NCI-H1092 treated with DMSO at 0.1 percent for 48 hours (cell line): ENCODE measurements at regions not wholly inside any gene's neighbourhood (a gene's known extent, or its start where the extent isn't known, plus 50 kb on each side); places are given as distances from the start of the nearest gene placed in this dataset.
A peak's percentile ranks its signal among the peaks of the same experiment; 100 is the strongest.
"Not testable (repeated sequence)": the region's sequence is repeated elsewhere in the genome, so short reads cannot be mapped to it uniquely, and the experiment has no call there.

Experiments
- DNase-seq: peaks from one replicate; lab custom pipeline; 2025; lab: John Stamatoyannopoulos, UW

- no peak for DNase-seq
Observed at GRCh38 chr13:73576291-73576690, 517.5 kb downstream of the KLF5 start.

- DNase-seq = no peak
Observed at GRCh38 chr13:73572824-73573223, 514.0 kb downstream of the KLF5 start.

GRCh38 chr13:73571376-73571775, 512.6 kb downstream of the KLF5 start:
- no peak for DNase-seq

GRCh38 chr13:73556902-73557301, 498.1 kb downstream of the KLF5 start:
- no peak for DNase-seq

GRCh38 chr13:73556128-73556527, 497.3 kb downstream of the KLF5 start:
- DNase-seq = no peak

- no peak for DNase-seq
Observed at GRCh38 chr13:73551736-73552135, 492.9 kb downstream of the KLF5 start.

GRCh38 chr13:73549717-73550116, 490.9 kb downstream of the KLF5 start:
- no peak for DNase-seq

GRCh38 chr13:73548449-73548848, 489.6 kb downstream of the KLF5 start:
- DNase-seq = no peak

- no peak for DNase-seq
Observed at GRCh38 chr13:73547239-73547638, 488.4 kb downstream of the KLF5 start.

GRCh38 chr13:73544175-73544574, 485.4 kb downstream of the KLF5 start:
- no peak for DNase-seq

GRCh38 chr13:73542446-73542845, 483.6 kb downstream of the KLF5 start:
- DNase-seq = no peak

- no peak for DNase-seq
Observed at GRCh38 chr13:73536865-73537264, 478.1 kb downstream of the KLF5 start.

- no peak for DNase-seq
Observed at GRCh38 chr13:73535341-73535740, 476.5 kb downstream of the KLF5 start.

GRCh38 chr13:73532987-73533510, 474.2 kb downstream of the KLF5 start:
- DNase-seq = no peak

GRCh38 chr13:73532582-73532981, 473.8 kb downstream of the KLF5 start:
- DNase-seq = no peak

GRCh38 chr13:73531014-73531413, 472.2 kb downstream of the KLF5 start:
- no peak for DNase-seq

- DNase-seq = no peak
Observed at GRCh38 chr13:73522937-73523336, 464.1 kb downstream of the KLF5 start.

GRCh38 chr13:73521985-73522524, 463.2 kb downstream of the KLF5 start:
- no peak for DNase-seq

- DNase-seq = no peak
Observed at GRCh38 chr13:73521290-73521624, 462.5 kb downstream of the KLF5 start.

GRCh38 chr13:73520566-73521289, 461.9 kb downstream of the KLF5 start:
- no peak for DNase-seq

GRCh38 chr13:73520135-73520534, 461.3 kb downstream of the KLF5 start:
- not testable (repeated sequence) for DNase-seq

- peak; percentile 8 for DNase-seq
Observed at GRCh38 chr13:73519396-73520116, 460.8 kb downstream of the KLF5 start.

- DNase-seq = no peak
Observed at GRCh38 chr13:73517766-73518165, 459.0 kb downstream of the KLF5 start.
